SK-N-MC (cell line): ENCODE measurements at regions not wholly inside any gene's neighbourhood (a gene's known extent, or its start where the extent isn't known, plus 50 kb on each side); places are given as distances from the start of the nearest gene placed in this dataset.
A peak's percentile ranks its signal among the peaks of the same experiment; 100 is the strongest.

Experiments used
- DNase-seq: peaks from one replicate; pipeline ENCODE4 v3.0.0-alpha.2; 2011; ENCODE audit warnings: low read depth, low spot score
- H3K27ac ChIP-seq: fragments of 200-600 bp; sonication (generic); 2 replicates; pipeline ENCODE4 v1.5.1; 2016; ENCODE audit warnings: mixed run types
- H3K36me3 ChIP-seq: fragments of 200-600 bp; sonication (generic); 2 replicates; pipeline ENCODE4 v1.6.1; 2017; ENCODE audit warnings: antibody characterized with exemption, low read length, mixed read lengths; ENCODE audit not compliant: insufficient read depth
- H3K4me3 ChIP-seq: fragments of 200-600 bp; sonication (generic); 2 replicates; pipeline ENCODE4 v1.5.1; 2016
- H3K9ac ChIP-seq: fragments of 200-600 bp; sonication (generic); 2 replicates; pipeline ENCODE4 v1.8.0; 2017; ENCODE audit warnings: mixed run types, mixed read lengths; ENCODE audit not compliant: insufficient read length
- H3K9me3 ChIP-seq: fragments of 200-600 bp; sonication (generic); 2 replicates; pipeline ENCODE4 v1.6.1; 2017; ENCODE audit warnings: low read depth, mild to moderate bottlenecking, antibody characterized with exemption, low read length, moderate library complexity, mixed read lengths
- EZH2 ChIP-seq: fragments of 200-600 bp; sonication (generic); IDR thresholded peaks from one replicate; pipeline ENCODE4 v1.6.1; 2017; ENCODE audit warnings: antibody characterized with exemption
- FOXP2 ChIP-seq: optimal IDR thresholded peaks from 2 replicates; pipeline ENCODE3; 2011; ENCODE audit warnings: mild to moderate bottlenecking, moderate library complexity; ENCODE audit not compliant: insufficient read depth; ENCODE audit errors: extremely low read length, control extremely low read depth
- POLR2AphosphoS5 ChIP-seq: IDR thresholded peaks from 2 replicates; pipeline ENCODE4 v1.6.1; 2012; ENCODE audit warnings: mild to moderate bottlenecking, low read depth, low read length, borderline replicate concordance

GRCh38 chr7:130974794-130975193 lies 240.8 kb upstream of the KLF14 start:
- H3K9me3 ChIP-seq: peaks cover 3% of the 10 kb centered on the region
- peaks cover 19% of the 10 kb centered on the region for H3K36me3 ChIP-seq
- no peak overlapping the region for H3K4me3 ChIP-seq
- no peak for DNase-seq
- H3K9ac ChIP-seq: no peak overlapping the region
- no peak for TF ChIP-seq POLR2AphosphoS5
- no peak overlapping the region for H3K27ac ChIP-seq

- TF ChIP-seq POLR2AphosphoS5: no peak
- TF ChIP-seq FOXP2: no peak
- no peak for TF ChIP-seq EZH2
- H3K9me3 ChIP-seq: peaks cover 3% of the 10 kb centered on the region
- H3K9ac ChIP-seq: no peak overlapping the region
- peaks cover 19% of the 10 kb centered on the region for H3K36me3 ChIP-seq
- no peak for DNase-seq
- H3K27ac ChIP-seq: no peak overlapping the region
- H3K4me3 ChIP-seq: no peak overlapping the region
Measured at GRCh38 chr7:130975731-130976130, 241.7 kb upstream of the KLF14 start.

GRCh38 chr7:130982160-130982638 lies 248.2 kb upstream of the KLF14 start:
- Histone ChIP-seq H3K9me3 (no peaks in the 10 kb centered on the region; the same call in 1 of the 2 replicates), H3K27ac (peak overlapping the region; percentile 47)

GRCh38 chr7:130982651-130983050 lies 248.6 kb upstream of the KLF14 start:
- peak overlapping the region; percentile 47 for H3K27ac ChIP-seq
- no peaks in the 10 kb centered on the region for H3K9me3 ChIP-seq
- no peak overlapping the region for H3K4me3 ChIP-seq
- H3K36me3 ChIP-seq: peaks cover 4% of the 10 kb centered on the region
- H3K9ac ChIP-seq: no peak overlapping the region
- no peak for TF ChIP-seq EZH2
- no peak for DNase-seq

More at GRCh38 chr7:130982160-130982638, 248.2 kb upstream of the KLF14 start:
- Histone ChIP-seq H3K9ac (no peak overlapping the region), H3K4me3 (no peak overlapping the region), H3K36me3 (peaks cover 4% of the 10 kb centered on the region)
- TF ChIP-seq FOXP2 (no peak), POLR2AphosphoS5 (no peak), EZH2 (no peak)
- no peak for DNase-seq

GRCh38 chr7:130985361-130985760 lies 251.4 kb upstream of the KLF14 start:
- DNase-seq: no peak
- TF ChIP-seq EZH2 (no peak), FOXP2 (no peak), POLR2AphosphoS5 (no peak)
- Histone ChIP-seq H3K9ac (no peak overlapping the region), H3K4me3 (no peak overlapping the region), H3K36me3 (peaks cover 4% of the 10 kb centered on the region), H3K27ac (no peak overlapping the region), H3K9me3 (no peaks in the 10 kb centered on the region)

GRCh38 chr7:130986261-130986690 lies 252.3 kb upstream of the KLF14 start:
- no peak overlapping the region for H3K4me3 ChIP-seq
- DNase-seq: no peak
- no peak overlapping the region for H3K27ac ChIP-seq
- no peak overlapping the region for H3K9ac ChIP-seq
- peaks cover 4% of the 10 kb centered on the region for H3K36me3 ChIP-seq
- TF ChIP-seq POLR2AphosphoS5: no peak
- no peak for TF ChIP-seq FOXP2
- TF ChIP-seq EZH2: no peak
- H3K9me3 ChIP-seq: no peaks in the 10 kb centered on the region

GRCh38 chr7:130987092-130987491 lies 253.1 kb upstream of the KLF14 start:
- no peak overlapping the region for H3K4me3 ChIP-seq
- no peaks in the 10 kb centered on the region for H3K9me3 ChIP-seq
- no peak for DNase-seq
- H3K36me3 ChIP-seq: peaks cover 4% of the 10 kb centered on the region
- H3K27ac ChIP-seq: no peak overlapping the region
- H3K9ac ChIP-seq: no peak overlapping the region
- TF ChIP-seq FOXP2: no peak
- no peak for TF ChIP-seq POLR2AphosphoS5
- no peak for TF ChIP-seq EZH2

GRCh38 chr7:130988443-130988842 lies 254.4 kb upstream of the KLF14 start:
- Histone ChIP-seq H3K9ac (no peak overlapping the region), H3K36me3 (peaks cover 3% of the 10 kb centered on the region), H3K4me3 (no peak overlapping the region), H3K27ac (no peak overlapping the region; the same call in 1 of the 2 replicates), H3K9me3 (no peaks in the 10 kb centered on the region)
- DNase-seq: no peak
- no peak for TF ChIP-seq POLR2AphosphoS5
- no peak for TF ChIP-seq FOXP2
- TF ChIP-seq EZH2: no peak

- Histone ChIP-seq H3K9me3 (no peaks in the 10 kb centered on the region), H3K4me3 (no peak overlapping the region), H3K36me3 (no peaks in the 10 kb centered on the region), H3K9ac (no peak overlapping the region), H3K27ac (no peak overlapping the region)
- TF ChIP-seq EZH2 (no peak), FOXP2 (no peak), POLR2AphosphoS5 (no peak)
- DNase-seq: no peak
Measured at GRCh38 chr7:130989101-130989795, 255.2 kb upstream of the KLF14 start.
